Lung (tissue), 11 donors: ENCODE measurements at regions not wholly inside any gene's neighbourhood (a gene's known extent, or its start where the extent isn't known, plus 50 kb on each side); places are given as distances from the start of the nearest gene placed in this dataset.

Experiments
- ATAC-seq: fragments of 200-7000 bp; cut with Tn5 transposase; one replicate; pipeline ENCODE4 v1.9.1; 2020; ENCODE audit warnings: moderate number of reproducible peaks; ENCODE audit not compliant: insufficient read depth, low FRiP score
- DNase-seq, 3 donors: peaks; one replicate each; pipeline ENCODE4 v3.0.0-alpha.2; 2013 to 2017
- H3K27ac ChIP-seq, 2 donors: one replicate each; pipeline ENCODE4 v1.5.1; 2013; ENCODE audit warnings: mild to moderate bottlenecking in 2 of 2, moderate library complexity in 2 of 2, control low read depth in 1 of 2, inconsistent platforms in 1 of 2, low read depth in 1 of 2, low read length in 1 of 2
- H3K27me3 ChIP-seq, 3 donors: one replicate each; pipeline ENCODE4 v1.5.1; 2013; ENCODE audit warnings: low read length in 2 of 3; ENCODE audit not compliant: control insufficient read depth in 3 of 3, insufficient read depth in 3 of 3
- H3K36me3 ChIP-seq, 4 donors: one replicate each; pipeline ENCODE4 v1.5.1; 2013; ENCODE audit warnings: low read length in 4 of 4, mild to moderate bottlenecking in 1 of 4, moderate library complexity in 1 of 4; ENCODE audit not compliant: control insufficient read depth in 4 of 4, insufficient read depth in 4 of 4
- H3K4me1 ChIP-seq, 5 donors: one replicate each; pipeline ENCODE4 v1.5.1; 2013; ENCODE audit warnings: low read length in 5 of 5, mild to moderate bottlenecking in 2 of 5, moderate library complexity in 1 of 5; ENCODE audit not compliant: control insufficient read depth in 5 of 5, insufficient read depth in 5 of 5
- H3K4me3 ChIP-seq: one replicate; pipeline ENCODE4 v1.5.1; 2013; ENCODE audit warnings: mild to moderate bottlenecking, control low read depth, moderate library complexity
- H3K9ac ChIP-seq, 2 donors: one replicate each; pipeline ENCODE4 v1.5.1; 2013; ENCODE audit warnings: low read length in 2 of 2, control low read depth in 1 of 2; ENCODE audit not compliant: insufficient read depth in 1 of 2
- H3K9me3 ChIP-seq, 4 donors: one replicate each; pipeline ENCODE4 v1.5.1; 2013; ENCODE audit warnings: low read length in 3 of 4, mild to moderate bottlenecking in 1 of 4, moderate library complexity in 1 of 4; ENCODE audit not compliant: control insufficient read depth in 4 of 4, insufficient read depth in 3 of 4
- CTCF ChIP-seq: IDR thresholded peaks from 2 replicates; pipeline ENCODE4 v1.5.1; 2012; ENCODE audit warnings: mild to moderate bottlenecking; ENCODE audit errors: control extremely low read depth, extremely low read depth
- WGBS, 2 donors: extraction: QIAGEN DNeasy Blood & Tissue Kit; methylation state at CpG; one replicate each; pipeline ENCODE4 v1.1.7; 2013; 5-methylcytosine and 5-hydroxymethylcytosine counted together
- donor health status: control.
- donor health status: control.
- donor health status: Bipolar disorder and iron deficiency.
- donor health status: healthy.
- donor health status: DM: yes; HTN: yes; CAD: no.

- 31 to 43% methylated on average over 8 of the region's 8 CpGs for WGBS, 2 donors
- Histone ChIP-seq H3K4me3 (no peak overlapping the region), H3K27ac (no peak overlapping the region), H3K9me3 (peaks cover 0 to 6% (median 0%) of the 10 kb centered on the region in 4 donors), H3K9ac (no peak overlapping the region), H3K4me1 (peaks cover 0 to 3% (median 0%) of the 10 kb centered on the region in 5 donors), H3K36me3 (no peaks in the 10 kb centered on the region), H3K27me3 (peaks cover 0 to 3% (median 0%) of the 10 kb centered on the region in 3 donors)
- no peak for TF ChIP-seq CTCF
- ATAC-seq: no peak
- DNase-seq: peak; percentile 14 to 42 (median 16)
Observed at GRCh38 chr1:5551274-5551975, 440.8 kb downstream of the NPHP4 start.

- ATAC-seq (no peak), DNase-seq (no peak)
- Histone ChIP-seq H3K36me3 (no peaks in the 10 kb centered on the region), H3K4me1 (peaks cover 0 to 3% (median 0%) of the 10 kb centered on the region in 5 donors), H3K4me3 (no peak overlapping the region), H3K27me3 (peaks cover 0 to 3% (median 0%) of the 10 kb centered on the region in 3 donors), H3K9me3 (peaks cover 0 to 4% (median 0%) of the 10 kb centered on the region in 4 donors), H3K9ac (no peak overlapping the region), H3K27ac (no peak overlapping the region)
- no peak for TF ChIP-seq CTCF
Observed at GRCh38 chr1:5548266-5548665, 444.0 kb downstream of the NPHP4 start.

- H3K4me1 ChIP-seq: no peaks in the 10 kb centered on the region
- ATAC-seq: no peak
- WGBS, 2 donors: 62 to 78% methylated on average over 5 of the region's 5 CpGs
- no peaks in the 10 kb centered on the region for H3K36me3 ChIP-seq
- no peak overlapping the region for H3K27ac ChIP-seq
- TF ChIP-seq CTCF: no peak
- peaks cover 0 to 2% (median 0%) of the 10 kb centered on the region in 4 donors for H3K9me3 ChIP-seq
- H3K9ac ChIP-seq: no peak overlapping the region
- no peak overlapping the region for H3K4me3 ChIP-seq
- peaks cover 0 to 5% (median 0%) of the 10 kb centered on the region in 3 donors for H3K27me3 ChIP-seq
- DNase-seq: no peak
Observed at GRCh38 chr1:5543235-5543634, 449.0 kb downstream of the NPHP4 start.
